T-helper 22 cell (primary cell): ENCODE measurements at regions not wholly inside any gene's neighbourhood (a gene's known extent, or its start where the extent isn't known, plus 50 kb on each side); places are given as distances from the start of the nearest gene placed in this dataset.

Source experiments
- DNase-seq: peaks from one replicate; pipeline ENCODE4 v3.0.0-alpha.2; 2020; ENCODE audit warnings: low read depth

DNA sequence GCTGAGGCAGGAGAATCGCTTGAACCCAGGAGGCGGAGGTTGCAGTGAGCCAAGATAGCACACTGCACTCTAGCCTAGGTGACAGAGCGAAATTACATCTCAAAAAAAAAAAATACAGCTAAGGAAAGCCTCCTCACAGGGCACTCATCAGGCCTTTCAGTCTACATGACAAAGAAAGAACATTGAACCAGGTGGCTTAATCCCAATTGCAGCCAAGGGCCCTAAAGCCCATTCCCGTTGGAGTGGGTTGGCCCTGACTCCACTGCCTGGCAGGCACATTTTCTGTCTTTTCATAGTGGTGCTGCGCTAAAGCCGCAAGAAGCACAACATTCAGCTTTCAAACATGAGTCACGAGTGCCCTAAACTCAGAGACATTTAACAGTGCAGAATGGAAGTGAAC is 372.5 kb downstream of the RNF144A start:
- DNase-seq: no peak

DNA sequence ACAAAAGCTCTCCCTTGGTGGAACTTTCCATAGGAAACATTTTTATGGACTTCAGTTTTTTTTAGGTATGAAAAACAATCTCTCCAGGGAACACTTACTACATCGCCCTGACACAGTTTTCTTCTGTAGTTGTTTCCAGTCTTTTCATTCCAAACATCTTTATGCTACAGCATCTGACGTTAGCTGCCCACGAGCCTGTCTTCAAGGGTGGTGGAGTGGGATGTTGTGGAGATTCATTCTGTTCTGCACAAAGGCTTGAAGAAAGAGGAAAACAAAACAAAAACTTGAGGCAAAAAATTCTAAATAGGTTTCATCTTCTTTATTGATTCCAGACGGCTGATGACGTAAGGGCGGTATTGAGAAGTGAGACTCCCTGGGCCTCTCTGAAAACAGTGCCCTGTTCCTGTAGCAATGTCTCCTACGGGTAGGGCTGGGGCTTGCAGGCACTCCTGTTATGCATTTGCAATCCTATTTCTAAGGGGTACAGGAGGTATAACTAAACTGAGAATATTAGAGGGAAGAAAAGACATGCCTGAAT is 375.0 kb downstream of the RNF144A start:
- no peak for DNase-seq

DNA sequence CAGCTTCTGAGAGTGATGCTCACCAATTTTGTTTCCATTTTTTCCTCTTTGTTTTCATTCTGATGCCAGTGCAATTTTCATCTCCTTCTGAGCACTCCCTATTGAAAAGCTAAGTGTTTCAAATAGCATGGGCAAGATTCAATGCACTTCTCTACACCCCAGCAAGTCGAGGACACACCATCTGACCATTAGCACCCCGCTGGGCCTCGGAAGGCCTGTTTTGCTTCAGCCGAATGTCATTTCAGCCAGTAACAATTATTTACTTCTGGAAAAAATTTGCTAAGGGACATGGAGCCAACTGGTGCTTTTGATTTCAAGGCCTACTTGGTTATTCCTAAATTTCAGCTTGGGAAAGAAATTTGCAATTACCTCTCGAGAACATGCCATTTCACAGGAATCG is 392.4 kb downstream of the RNF144A start:
- no peak for DNase-seq

DNA sequence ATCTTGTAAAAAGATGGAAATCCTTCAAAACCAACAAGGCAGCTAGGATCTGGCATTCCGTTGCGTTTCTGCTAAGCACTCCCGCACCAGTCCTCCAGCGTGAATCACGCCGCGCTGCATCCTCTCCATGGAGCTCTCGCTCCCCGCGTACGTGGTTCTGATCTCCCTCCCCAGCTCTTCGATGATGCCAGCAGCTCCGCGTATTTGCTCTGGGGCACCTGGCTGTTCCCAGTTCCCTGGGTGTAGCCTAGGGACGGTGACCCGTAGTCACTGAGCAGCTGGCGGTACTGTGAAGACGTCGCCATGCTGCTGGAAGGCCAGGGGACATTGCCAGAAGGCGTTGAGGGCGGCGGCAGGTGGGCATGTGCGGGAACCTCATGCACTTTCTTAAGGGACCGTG is 407.5 kb downstream of the RNF144A start:
- no peak for DNase-seq

DNA sequence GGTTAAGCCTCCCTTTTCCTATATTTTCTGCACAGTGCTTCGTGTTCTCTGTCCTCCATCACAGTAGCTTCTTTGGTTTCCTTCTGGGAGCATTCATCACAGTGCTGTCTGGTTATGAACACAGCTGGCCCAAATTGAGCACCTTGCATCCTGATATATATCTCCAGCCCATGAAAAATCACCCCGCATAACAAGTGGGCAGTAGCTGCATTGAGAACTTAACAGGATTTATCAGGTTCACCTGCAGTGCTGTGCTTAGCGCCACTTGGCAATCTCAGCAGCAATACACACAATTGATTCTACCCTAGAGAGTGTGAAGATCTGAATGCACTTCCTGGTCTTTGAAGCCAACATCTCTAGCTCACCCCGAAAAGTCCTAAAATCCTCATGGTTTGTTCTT is 408.0 kb downstream of the RNF144A start:
- DNase-seq: no peak

DNA sequence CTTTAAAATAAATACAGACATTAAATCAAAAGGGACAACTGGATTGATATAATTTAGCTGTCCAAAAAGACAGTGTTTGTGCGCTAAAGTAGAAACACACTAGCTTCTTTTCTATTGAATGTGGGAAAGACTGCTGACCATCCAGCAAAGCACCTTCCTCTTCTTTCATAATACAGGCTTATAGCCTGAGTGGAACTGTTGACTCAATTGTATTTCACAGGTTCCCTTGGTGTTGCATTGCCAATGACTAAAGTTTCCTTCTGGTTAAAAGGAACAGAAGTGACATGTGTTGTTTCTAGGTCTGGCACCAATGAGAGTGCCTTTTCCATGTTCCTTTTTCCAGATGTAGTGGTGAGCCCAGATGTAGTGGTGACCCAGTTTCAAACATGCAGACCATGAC is 412.3 kb downstream of the RNF144A start:
- no peak for DNase-seq

DNA sequence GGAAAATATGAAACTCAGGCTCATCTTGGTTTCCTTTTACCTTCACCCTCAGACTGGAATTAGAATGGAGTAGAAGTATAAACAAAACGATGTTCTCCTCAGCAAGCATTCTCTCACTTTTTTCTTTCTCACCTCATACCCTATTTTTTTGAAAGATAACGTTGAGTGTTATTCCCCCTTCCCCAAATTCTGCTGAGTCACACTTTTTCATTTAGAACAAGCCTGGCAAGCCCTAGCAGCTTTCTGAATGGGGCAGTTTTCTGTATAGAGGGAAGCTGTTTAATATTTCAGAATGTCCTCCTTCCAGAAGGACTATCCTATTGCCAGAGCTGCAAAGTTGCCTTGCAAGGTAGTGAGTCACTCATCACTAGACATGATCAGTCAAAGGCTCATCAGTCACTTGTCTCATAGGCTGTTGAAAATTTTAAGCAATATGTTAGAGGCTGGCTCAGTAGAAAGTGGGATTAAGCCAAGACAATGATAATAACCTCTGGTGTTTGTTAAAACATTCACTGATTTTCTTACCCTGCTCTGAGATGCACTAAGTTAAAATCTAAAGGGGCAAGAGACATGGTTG is 416.1 kb downstream of the RNF144A start:
- no peak for DNase-seq

DNA sequence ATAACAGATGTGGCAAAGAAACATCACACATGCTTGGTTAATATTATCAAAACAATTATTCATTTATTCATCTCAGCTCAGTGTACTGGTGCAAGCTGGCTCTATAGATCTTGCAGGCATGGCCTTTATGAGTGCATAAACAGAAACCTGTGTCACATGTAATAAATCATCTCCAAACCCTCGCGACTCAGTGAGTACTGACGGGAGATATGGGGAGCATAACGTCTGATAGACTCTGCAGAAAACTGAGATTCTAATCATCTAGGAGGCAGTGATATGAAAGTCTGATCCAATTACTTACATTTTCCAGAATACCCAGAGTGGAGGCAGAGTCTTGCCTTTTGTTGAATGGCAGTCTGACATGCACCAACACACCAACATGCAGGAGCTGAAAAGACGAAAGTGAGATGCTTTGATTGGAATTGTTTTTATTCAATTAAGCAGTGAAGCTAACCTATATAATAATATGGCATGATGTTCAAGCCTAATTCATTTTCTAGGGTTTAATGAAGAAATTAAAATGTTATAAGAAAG is 416.8 kb downstream of the RNF144A start:
- no peak for DNase-seq

DNA sequence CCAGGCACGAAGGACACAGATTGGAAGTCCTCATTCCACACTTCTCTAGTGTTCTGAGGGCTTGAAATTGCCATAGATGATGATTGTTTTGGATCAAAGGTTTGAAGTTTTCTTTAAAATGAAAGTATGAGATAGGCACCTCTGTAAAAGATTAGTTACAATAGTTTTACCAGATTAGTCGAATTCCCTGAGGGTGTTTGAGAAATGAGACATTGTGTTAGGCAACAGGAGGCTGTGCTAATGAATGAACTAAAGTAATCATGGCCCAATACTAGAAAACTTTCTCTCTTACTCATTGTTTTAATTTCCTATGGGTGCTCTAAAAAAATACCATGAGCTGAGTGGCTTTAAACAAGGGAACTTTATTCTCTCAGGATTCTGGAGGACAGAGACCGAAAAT is 421.7 kb downstream of the RNF144A start:
- DNase-seq: no peak

DNA sequence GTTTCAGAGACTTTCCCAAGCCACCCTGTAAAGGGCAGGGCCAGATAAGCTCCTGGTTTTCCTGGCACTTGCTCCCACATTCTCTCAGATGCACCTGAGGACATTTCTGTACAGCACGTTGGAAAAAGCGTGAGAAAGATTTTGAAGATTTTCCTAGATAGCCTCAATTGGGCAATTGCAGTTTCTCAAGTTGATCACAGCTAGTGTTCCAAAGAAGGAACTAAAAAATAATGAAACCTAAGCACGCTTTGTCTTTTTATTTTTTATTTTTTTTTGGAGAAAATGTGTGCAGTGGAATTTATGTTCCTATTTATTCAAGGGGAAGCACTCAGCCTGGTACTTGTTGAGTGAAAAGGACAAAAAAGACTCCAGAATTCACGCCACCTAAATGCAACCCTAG is 429.1 kb downstream of the RNF144A start:
- DNase-seq: no peak

DNA sequence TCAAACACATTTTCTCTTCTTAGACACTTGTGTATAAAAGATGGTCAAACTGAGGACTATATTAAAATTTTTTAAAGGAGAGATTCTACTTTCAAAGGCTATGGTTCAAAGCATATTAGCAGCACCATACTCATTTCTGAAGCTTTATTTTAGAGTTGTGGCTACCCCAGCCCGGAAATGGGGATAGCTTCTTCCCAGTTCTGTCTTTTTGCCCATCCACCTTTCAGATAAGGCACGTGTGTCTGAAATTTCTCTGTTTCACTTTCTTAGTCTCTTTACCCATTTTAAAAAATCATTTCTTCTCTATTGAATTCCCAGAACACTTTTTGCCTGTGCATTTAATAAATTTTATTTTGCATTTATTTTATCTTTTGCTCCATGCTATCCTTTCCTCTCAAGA is 431.5 kb downstream of the RNF144A start:
- no peak for DNase-seq

DNA sequence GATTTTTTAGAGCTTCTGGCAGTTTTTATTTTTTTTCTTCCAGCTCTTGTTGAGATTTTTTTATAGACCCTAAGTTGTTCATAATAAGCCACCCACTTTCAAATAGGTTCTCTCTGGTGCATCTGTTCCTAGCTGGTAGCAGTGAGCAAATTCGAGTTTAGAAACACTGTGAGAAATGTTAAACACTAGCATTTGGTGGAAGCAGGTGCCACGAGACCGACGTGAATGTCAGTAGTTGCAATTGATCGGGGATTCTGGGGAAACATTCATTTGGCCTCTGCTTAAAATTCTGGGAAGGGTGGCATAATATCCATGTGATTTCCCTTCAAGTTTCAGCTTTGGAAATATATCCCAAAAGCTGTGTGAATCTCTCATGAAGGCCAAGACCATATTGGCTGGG is 435.0 kb downstream of the RNF144A start:
- DNase-seq: no peak

DNA sequence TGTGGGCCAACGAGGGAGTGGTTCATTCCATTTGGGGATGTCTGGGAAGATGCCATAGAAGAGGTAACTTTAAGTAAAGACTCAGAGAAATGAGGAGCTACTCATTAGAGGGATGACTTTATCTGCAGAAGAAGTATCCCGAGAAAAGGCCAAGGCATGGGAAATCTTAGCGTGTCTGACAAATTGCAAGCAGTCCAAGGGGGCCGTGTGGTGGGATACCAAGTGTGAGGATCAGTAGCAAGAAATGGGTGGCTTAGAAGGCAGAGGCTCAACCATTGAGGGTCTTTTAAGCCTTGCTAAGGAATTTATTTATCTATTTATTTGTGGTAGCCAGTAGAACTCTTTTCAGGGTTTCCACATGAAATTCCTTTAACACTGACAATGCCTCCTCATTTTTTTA is 436.4 kb downstream of the RNF144A start:
- no peak for DNase-seq

DNA sequence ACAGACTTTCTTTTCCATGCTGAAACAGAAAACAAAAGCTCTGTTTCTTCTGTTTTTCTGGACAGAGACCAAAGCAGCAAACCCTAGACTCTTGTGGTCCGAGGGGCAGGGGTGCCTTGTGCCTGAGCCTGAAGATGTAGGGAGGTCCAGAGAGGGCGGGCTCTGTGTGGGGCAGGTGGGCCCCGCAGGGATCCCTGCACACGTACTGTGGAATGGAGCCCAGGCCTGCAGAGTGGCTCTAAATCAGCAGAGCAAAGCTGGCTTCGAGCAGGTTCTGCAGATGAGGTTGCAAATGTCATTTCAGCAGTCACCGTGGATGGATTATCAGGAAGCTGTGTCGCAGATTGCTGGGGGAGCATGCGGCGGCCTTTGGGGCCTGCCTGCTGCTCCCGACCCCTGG is 438.6 kb downstream of the RNF144A start:
- DNase-seq: no peak

DNA sequence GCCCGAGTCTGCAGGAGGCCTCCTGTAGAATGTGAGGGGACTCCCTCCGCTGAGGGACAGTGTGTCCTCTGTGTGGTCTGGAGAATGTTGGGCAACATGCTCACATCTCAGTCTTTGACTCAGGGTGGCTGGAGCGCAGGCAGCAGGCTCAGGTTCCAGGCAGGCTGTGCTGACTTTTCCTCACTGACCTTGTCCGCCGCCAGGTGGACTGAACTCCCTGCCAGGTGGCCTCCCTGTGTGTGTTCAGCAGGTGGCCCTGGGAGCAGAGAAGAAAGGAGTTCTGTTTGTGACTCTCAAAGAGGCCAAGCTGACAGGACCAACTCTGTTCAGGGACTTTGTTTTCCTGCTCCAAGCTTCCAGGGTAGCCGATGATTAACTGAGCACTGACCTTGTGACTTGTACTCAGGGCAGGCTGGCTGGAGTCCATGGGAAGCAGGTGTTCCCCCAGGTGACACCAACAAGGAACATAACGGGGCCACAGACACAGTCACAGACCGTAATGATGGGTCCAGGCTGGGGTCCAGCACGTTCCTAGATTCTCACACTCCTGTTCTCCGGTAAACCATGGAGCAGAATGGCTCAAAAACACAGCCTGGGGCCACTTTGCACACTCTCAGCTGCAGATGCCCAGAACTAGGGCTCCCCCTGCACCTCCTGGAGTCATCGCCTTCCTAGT is 439.8 kb downstream of the RNF144A start:
- no peak for DNase-seq

DNA sequence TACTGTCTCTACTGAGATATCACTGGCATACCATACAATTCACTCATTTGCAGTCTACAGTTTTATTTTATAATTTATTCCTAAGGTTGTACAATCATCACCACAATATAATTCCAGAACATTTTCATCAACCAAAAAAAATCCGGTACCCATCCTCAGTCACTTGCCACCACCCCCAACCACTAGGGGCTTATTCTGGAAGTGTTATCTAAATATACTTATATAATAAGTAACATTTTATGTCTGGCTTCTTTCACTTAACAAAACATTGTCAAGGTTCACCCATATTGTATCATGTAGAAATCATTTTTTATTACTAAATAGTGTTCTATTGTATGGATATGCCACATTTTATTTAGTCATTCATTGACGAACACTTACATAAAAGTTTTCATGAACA is 440.8 kb downstream of the RNF144A start:
- no peak for DNase-seq

DNA sequence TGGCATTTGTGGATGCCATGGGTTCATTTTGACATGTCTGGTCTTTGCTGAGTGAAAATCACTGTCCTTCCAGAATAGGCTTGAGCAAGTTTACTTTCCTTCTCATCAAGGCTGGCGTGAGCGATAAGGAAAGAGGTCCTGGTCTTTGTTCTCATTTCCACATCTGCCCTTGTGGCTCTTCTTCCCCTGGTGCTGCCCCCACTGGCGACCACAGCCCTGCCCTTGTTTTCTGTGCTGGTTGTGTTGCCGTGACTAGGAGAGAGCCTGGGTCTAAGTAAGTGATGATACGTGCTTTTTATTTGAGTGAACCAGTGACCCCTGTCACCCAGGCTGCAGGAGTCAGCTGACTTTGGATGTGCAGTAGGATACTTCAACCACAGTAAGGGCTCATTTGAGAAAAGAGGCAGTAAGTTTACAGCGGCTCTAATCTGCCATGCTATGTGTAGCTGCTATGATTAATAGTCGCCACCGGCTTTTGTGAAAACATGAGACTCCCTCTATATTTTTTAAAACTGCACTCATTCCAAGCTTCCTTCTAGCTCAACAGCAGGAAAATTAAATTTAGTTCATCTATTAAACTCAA is 441.7 kb downstream of the RNF144A start:
- DNase-seq: no peak

DNA sequence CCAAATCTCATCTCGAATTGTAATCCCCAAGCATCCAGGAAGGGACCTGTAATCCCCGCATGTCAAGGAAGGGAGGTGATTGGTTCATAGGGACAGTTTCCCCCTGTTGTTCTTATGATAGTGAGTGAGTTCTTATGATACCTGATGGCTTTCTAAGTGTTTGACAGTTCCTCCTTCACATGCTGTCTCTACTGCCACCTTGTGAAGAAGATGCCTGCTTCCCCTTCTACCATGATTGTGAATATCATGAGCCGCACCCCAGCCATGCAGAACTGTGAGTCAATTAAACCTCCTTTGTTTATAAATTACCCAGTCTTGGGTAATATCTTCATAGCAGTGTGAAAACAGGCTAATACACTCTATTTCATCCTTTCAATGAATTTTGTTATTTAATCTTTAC is 446.7 kb downstream of the RNF144A start:
- no peak for DNase-seq

DNA sequence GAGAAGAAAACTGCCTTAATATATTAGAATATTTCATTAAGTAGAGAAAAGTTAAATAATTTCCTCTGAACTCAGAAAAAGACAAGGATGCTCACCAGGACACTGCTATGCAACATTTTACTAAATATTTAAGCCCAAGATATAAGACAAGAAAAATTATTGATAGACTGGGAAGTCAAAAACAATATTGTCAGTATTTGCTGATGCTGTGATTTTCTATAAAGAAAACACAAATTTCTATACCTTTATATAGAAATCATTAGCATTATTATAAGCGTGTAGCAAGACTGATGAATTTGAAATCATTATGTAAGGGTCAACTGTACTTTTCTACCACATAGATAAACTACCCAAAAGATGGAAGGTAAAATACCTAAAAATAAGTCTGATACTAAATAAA is 451.0 kb downstream of the RNF144A start:
- no peak for DNase-seq

DNA sequence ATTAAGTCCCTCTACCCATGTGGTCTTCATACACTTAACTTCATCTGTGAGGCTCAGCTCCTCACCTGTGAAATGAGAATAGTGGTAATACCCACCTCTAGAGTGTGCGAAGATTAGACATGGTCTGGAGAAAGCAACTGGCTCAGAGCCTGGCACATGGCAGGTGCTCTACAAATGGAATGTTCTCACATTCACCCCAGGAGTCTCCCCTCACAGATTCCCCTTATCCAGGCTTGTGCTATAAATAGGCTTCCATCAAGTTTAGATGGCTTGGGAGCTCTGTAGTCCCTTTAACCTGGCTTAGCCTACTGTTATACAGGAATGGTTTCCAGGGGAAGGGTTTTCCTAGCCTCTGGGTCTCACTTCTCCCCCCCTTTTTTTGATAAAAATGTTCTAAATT is 455.9 kb downstream of the RNF144A start:
- DNase-seq: no peak

DNA sequence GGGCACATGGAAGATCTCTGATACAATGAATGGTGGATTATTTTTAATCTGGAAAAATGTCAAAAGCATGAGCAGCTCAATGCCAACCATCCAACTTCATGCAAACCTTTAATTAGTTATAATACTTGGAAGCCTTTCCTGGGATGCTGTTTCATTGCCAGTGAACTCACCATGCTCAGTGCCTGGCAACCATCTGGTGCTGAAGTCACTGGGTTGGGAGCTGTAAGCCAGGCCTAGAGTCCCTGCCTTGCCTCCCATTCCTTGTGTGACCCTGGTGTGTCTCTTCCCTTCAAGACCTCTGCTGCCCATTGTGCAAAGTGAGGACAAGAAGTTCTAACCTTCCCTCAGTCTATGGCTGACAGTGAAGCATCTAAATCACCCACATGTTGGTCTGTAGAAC is 458.7 kb downstream of the RNF144A start:
- no peak for DNase-seq

DNA sequence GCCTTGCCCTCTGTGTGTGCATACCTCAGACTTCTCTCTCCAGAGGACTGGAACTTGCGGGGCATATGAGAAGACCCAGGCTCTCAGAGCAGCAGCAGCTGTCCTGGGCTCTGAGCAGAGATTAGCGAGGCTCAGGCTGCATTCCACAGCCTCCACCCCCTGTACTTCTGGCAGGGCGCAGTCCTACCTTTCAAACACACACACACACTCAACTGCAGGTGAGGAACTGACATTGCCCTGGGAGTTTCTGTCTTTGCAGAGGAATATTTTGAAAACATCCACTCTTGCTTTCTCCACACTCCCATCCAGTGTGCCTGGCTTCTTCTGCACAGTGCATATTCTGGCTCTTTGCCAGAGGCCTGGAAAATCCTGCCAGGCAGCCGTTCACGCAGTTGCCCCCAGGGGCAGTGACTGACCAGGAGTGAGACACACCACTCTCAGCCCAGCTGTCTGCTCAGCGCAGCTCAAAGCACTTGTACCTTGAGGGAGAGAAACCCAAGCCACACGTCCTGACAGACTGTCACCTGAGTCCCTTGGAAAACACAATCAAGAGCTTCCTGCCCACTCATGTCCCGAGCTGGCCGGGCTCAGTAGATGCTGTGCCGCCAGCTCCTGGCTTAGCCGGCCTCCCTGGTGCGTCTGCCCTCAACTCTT is 460.8 kb downstream of the RNF144A start:
- DNase-seq: no peak

DNA sequence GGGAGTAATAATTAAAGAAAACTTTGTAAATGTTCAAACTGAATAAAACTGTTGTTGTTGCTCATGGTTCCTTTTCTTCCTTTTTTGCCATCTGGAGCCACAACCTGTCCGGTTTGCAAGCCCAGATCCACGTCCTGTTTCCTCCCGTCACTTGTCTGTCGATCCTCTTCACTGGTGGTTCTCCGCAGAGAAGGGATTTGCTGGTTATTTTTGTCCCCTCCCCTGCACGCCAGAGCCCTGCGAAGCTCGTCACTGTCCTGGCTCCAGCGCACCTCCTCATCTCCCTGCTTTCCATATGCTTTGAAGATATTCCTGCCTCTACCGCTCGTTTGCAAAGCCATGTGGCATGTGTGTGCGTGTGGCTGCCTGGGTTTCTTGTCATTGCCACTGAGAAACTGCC is 461.4 kb downstream of the RNF144A start:
- no peak for DNase-seq
